ENCODE measurements at regions not wholly inside any gene's neighbourhood (a gene's known extent, or its start where the extent isn't known, plus 50 kb on each side); places are given as distances from the start of the nearest gene placed in this dataset.

DNA sequence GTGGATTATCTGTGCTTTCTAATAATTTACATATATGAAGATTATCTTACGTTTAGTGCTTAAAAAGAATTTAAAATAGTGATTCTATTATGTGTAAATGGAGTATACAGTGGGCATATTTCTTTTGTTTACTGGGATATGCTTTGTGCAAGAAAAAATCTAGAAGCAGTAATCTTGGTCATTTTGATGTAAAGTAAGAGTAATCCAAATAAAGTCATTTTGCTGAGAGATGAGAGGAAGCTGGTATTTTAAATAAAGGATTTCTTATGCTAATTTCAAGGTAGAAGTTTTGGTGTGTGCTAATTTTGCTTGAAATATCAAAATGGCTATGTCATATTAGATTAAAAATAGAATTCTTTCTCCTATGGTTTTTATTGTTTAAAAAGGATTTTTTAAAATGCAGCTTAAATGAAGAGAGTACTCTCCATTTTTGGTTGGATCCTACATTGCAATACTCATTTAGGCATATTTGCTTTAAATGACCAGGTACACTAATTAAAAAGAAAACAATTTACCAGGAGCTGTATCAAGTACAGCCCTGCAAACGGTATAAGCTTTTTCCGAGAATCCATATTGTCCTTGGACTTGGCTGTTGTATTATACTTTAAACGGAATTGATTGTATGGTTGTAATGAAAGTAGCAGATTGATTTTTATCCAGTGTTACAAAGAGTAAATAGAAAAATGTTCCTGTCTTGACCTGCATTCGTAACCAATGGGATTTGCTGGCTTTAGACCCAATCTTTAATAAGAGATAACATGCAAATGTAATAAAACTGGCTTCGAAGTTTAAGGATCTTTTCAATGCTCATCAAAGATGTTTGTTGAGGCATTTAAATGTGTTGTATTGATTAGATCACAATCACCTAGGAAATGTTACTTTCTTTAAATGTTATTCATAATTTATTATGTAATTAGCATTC is 574.7 kb downstream of the USP25 start:
- no peak for DNase-seq (ENCODE audit: low spot score)

DNA sequence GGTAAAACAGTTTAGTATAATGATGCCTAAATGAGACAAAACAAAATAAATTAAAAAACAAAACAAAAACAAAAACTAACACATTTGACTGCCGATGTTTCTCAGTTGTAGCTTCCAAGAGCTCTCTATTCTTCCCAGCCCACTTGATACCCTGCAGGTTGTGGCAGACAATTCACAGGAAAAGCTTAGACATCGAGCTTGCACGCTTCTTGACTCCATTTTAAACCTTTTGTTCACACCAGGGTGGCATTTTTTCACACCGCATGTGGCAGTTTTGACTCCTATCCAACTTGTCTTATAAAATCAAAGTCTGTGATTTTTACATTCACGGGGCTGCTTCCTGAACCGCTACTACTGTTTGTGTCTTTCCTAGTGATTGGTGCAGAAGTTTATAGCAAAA is 575.9 kb downstream of the USP25 start:
- no peak for DNase-seq (ENCODE audit: low spot score)

DNA sequence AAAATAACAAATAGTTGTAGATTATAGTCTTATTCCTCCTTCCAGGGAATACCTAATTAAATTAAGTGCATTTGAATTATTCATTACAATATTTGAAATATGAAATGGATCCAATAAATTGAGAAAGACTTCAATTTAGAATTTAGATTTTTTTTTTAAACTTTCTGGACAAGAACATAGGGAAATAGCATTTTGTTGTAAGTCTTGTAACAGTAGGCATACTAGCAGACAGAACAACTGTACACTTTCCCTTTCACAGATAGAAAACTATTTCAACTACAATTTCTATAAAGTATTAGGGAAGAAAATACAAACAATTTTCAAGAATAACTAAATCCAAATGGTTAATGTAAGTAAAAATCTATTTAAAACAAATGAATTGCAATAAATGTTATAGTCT is 577.5 kb downstream of the USP25 start:
- no peak for DNase-seq (ENCODE audit: low spot score)

DNA sequence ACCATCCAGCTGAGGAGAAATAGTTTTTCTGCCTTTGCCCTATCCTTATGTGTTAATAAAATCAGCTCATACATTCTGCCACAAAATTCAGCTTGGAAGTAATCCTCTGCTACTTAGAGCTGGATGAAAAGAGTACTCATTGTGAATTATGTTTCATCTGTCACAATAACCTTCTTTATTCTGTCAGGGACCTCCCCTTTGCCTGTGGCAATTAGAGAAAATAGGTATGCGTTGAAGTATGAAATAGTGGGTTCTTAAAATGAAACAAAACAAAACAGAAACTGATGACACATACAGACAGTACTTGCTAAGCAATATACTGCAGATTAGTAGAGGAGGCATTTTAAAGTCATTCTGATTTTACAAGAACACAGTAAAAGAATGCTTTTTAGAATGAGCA is 578.5 kb downstream of the USP25 start:
- peak; percentile 42 for DNase-seq (ENCODE audit: low spot score)

DNA sequence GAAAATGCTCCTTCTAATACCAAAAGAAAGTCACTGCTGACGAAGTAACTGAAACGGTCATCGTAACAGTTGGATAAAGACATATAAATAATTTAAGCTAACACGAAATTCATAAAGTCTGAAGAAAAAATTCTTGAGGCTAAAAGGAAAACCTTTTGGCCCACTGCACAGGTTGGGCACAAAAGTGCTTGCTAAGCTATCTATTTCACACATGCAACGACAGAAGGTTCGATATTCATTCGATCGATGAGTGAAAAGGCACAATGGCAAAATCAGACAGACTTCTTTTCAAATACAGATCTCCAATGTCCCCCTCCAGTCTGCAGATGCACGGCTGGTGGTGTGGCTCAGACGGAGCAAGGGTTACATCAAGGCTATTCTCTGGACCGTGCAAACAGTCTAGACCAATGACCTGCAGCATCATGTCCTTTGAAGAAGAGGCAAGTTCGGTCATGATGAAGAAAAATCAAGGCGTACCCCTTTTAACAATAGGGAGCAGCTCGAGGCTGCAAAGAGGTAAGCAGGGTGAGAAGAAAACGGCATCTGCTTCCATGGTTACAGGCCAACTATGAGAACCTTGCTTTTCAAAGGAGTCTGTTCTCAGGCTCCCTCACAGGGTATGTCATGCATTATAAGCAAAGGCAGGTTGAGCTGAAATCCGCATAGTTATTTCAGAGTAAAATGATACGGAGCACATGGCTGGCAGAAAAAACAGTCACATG is 579.6 kb downstream of the USP25 start:
- DNase-seq (ENCODE audit: low spot score): no peak

DNA sequence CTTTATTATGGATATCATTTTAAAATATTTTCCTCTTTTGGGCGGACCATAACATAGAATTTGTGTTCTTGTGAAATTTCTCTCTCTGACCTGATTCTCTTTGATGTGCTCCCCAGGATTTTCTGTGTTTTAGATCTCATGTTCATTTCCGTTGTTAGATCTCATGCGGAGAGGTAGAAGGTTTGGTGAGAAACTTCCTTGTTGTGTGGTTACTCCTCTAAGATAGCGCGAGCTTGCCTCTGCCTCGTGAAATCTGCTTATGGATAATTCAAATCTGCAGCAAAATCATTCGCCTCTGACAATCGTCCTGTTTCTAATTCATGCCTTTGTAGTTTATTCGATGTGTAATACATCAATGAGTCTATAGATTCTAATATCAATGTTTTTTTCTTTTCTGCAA is 580.4 kb downstream of the USP25 start:
- DNase-seq (ENCODE audit: low spot score): no peak

DNA sequence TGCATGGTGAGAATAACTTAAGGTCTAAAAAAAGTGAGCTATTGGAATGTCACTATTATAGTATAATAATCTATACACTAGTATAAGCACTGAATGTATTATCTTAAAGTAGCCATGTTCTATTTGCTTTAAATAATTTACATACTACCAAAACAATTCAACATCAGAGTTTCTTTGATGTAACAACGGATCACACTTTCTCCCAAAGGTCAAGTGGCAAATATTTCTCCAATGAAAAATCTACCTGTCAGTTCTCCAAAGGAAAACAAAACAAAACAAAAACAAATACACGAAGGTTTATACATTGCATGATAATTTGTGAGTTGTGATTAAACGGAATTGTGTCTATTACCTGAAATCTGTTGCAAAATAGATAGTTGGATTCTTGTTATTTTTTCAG is 581.4 kb downstream of the USP25 start:
- DNase-seq (ENCODE audit: low spot score): no peak

DNA sequence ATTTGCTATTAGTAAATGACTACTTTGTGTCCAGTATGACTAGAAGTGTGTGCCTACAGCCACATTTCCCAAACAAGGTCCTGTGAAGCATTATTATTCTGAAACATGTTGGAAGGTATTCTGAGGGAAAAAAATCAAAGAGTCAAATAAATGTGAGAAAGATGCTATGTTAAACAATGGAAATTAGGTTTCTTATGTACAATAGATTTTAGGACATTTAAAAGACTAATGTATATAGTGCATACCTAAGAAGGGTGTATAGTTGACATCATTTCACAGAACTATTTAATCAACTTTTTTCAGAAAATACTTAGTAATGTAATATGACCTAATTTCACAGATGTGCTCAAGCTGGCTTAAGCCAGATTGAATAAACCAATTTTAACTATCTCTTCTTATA is 582.5 kb downstream of the USP25 start:
- no peak for DNase-seq (ENCODE audit: low spot score)

DNA sequence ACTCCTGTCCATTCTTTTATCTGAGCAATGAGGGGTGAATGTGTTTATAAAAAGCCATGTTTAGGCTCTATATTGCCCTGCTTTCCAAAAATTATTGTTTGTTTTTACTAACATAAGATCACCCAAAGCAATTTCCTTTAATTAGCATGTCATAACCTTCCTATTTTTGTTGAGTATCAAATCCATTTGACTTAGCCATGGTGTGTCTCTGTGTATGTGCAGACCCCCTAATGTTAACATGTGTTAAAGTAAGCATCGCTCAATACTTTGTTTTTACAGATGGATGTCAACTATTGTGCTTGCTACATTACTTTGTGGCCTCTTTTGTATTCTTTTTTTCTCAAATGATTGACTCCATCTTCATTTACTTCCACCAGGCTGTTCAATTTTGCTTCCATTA is 585.4 kb downstream of the USP25 start:
- no peak for DNase-seq (ENCODE audit: low spot score)

DNA sequence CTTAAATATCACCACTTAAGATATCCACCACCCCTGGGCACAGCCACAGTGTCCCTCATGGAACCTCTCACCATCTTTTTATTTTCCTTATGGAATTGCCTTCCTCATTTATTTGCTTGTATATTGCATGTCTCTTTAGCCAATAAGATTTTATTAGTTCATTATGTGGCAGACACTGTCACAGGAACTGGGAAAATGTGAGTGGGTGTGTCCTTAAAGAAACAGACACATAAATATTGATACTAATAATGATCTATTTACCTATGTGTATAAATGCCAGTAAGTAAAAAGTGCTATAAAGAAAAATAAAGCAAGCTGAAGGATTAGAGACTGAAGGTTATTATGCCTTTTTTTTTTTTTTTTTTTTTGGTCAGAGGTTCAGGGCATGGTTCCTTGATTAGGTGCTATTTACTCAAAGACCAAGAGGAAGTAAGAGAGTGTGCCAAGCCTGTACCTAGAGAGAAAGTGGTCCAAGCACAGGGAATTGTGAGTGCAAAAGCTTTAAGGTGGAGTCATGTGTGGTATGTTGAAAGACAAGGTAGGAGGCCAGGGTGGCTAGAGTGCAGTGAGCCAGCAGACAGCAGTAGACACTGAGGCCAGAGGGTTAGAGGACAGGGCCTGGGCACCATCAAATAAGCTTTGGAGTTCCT is 589.0 kb downstream of the USP25 start:
- no peak for DNase-seq (ENCODE audit: low spot score)

DNA sequence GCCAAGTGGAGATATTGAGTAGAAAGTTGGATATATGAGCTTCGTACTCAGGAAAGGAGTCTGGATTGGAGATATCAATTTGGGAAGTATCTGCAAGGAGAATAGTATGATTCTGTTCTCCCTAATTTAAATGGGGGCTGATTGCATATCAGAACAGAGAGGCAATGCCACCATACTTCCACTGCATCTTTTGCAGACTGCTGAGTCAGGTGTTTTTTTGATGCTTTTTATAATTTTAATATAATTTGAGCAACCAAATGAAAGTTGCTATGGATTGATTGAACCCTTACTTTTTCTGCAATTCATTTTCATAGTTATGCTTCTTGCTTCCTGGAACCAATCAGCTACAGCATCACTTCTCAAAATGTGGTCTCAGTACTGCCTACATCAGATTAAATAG is 590.3 kb downstream of the USP25 start:
- no peak for DNase-seq (ENCODE audit: low spot score)

DNA sequence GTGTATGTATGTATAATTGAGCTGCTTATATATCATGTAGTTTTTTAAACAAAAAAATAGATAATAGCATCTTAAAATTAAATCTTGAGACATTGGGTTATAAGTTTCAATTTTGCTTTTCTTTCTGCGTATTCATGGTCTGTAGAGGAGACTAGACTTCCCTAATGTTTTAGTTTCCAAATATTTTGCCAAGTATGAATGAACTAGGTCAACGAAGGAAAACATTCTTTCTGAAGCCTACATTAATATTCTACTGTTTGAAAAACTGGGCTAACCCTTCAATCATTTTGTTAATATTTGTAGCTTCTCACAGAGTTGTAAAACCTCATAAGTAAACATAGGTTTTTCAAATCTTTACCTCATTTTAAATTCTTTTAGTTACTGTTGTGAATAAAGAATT is 592.7 kb downstream of the USP25 start:
- DNase-seq (ENCODE audit: low spot score): no peak

DNA sequence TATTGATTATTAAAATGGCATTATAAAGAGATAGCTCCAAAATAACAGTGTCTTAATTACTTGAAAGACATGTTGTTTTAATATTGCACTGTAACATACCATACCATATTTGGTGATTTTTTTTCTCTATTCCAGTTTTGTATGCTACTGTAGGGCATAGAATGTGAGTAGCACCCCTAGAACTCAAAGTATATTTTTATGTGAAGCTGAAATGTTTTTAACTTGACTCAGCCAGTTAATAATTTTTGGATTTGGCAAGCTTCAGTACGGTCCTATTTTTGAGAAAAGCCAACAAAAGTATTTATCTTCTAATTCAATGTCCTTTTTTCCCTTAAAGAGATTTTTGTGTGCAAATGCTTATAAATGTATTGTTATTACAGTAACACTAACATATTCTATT is 593.8 kb downstream of the USP25 start:
- DNase-seq (ENCODE audit: low spot score): no peak

DNA sequence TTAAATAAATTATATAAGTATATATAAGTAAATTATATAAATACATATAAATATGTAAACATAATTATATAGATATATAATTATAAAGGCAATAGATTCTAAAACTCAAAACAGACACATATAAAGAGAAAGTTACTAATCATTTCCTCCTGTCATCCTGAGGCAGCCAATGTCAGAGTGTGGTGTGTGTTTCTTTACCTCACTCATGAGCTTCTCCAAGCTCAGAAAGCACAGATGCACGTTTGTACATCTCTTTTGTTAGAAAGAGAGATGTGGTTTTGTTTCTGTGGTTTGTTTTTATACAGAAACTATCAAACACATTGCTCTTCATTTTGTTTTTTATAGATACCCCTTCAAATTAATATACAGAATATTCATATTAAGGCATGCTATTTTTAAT is 594.8 kb downstream of the USP25 start:
- no peak for DNase-seq (ENCODE audit: low spot score)

DNA sequence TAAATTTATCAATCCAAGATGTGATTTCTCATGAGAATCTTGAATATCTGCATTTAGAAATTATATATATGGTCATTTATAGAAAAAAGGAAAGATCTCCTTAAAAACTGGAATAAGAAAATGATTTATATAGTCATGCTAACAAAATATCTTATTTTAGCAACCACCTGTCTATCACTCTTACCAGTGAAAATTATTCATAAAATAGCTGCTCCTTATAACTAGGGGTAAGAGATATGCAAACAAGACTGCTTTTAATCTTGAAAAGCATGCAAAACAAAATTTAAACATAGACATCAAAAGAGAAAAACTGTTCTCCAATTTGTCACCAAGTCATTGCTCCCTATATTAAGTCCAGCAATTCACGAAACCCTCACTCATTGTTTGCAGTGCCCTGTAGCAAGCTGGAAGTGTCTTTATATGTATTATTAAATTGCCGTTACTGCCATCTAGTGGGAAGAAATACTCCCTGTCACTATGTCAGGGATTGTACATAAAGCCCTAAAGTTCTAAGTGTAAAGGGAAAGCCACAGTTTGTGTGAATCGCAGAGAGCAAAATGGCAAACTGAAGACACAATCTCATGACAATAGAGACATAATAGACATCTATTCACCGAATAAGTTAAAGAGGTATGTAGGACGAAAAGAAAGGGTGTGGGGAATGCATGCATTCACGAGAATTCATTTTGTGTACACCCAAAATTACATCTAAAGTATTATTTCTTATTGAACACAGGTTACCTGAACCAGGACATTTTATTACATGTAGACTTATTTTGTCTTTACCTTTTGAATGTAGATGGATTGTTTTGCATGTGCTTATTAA is 600.5 kb downstream of the USP25 start:
- peak; percentile 86 for DNase-seq (ENCODE audit: low spot score)

DNA sequence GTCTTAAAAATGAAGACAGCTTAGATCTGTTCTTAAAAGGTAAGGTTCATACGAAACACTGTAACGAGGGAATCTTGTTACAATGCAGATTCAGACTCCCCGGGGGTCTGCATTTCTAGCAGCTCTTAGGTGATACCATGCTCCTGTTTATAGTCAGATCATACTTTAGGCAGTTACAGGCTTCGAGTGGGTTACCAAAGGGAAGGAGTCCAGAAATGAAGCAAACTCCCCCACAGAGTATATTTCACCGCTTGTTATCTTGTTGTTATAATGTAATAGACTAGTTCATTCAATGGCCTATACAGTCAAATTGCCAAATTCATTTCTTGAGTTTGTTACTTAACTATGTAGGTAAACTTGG is 601.1 kb downstream of the USP25 start:
- DNase-seq (ENCODE audit: low spot score): no peak

DNA sequence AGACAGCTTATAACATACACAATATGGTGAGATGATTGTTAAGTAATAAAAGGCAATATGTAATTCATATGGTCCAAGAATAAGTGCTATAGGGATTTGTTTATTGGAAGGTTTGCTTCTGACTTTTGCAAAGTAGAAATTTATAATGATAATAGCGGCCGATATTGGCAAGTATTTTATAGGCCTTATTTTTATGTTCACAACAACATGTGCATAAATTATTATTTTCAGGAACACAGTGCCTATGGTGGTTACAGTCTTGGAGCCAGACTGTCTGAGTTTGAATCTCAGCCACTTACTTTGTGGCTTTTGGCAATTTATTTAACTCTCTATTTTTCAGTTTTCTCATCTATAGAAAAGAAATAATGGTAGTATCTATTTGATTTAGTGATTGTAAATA is 607.5 kb downstream of the USP25 start:
- no peak for DNase-seq (ENCODE audit: low spot score)

DNA sequence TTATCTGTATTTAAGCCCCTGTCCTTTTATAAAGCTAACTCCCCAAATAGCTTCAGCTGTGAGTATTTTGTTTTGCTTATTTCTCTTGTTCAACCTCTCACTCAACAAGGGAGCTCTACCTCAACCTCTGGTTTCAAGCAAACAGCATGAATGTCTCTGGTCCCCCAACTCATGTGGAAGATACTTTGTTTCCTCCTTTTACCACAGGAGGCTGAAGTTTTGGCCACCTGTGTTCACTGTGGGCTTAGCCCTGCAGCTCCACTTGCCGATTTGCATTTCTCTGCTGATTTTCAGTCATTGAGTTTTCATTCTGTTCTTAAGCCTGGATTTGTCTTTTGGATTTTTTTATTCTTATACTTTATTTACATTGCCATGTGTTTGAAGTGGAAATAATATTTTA is 613.1 kb downstream of the USP25 start:
- no peak for DNase-seq (ENCODE audit: low spot score)

DNA sequence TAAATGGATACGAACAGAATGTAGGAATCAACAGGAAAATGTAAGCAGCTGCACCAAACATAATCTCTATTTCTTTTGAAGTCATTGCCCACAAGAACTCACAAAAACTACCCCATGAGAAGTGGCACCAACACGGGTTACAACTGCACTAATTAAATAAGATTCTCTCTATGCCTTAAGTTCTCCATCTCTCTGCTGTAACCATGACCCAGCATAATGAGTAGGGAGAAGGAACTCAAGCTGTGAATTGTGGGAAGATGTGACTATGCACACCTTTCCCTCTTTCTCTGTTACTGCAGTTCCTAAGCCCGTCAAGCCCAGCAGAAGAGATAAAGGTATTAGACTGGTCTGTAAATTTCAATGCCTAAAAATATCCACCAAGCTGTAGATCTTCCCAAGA is 614.0 kb downstream of the USP25 start:
- no peak for DNase-seq (ENCODE audit: low spot score)

DNA sequence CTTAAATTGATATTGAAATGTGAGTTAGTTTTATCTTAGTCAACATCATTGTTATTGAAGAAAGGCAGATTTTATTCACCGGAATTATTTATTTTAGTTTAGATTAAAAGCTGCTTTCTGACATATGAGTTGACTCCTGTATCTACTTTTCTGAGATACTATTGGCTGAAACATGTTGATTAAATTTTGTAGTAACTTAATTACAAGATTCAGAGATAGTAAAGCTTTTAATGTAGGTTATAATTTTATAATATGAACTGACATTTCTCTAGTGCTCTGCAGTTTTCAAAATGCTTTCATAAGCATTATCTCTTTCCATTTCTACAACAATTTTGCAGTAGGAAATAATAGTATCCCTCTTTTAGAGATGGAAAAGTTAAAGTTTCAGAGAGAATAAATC is 616.0 kb downstream of the USP25 start:
- DNase-seq (ENCODE audit: low spot score): no peak

DNA sequence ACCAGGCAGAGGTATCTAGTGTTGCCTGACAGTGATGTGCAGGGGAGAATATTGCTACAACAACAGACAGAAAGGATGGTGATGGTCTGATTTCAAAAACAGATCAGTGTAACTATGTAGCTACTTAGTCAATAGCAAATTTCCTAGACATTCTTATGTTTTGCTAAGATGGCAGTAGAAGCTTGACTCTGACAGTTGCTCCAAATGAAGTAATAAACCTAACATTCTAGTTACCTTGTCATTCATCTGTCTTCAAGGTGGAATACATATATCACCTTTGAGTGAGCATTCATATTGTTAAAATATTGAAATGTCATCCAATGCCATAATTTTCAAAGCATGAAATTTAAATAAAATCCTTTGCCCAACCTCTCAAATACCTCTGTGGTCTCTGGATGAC is 617.4 kb downstream of the USP25 start:
- DNase-seq (ENCODE audit: low spot score): no peak

DNA sequence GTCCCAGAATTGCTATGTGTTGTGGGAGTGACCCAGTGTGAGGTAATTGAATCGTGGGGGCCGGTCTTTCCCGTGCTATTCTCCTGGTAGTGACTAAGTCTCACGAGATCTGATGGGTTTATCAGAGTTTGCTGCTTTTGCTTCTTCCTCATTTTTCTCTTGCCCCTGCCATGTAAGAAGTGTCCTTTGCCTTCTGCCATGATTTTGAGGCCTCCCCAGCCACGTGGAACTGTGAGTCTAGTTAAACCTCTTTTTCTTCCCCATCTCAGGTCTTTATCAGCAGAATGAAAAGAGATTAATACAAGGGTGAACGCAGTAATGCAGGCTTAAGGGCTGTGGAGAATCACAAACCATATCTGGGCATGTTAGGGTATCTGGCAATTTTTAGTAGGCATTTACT is 624.0 kb downstream of the USP25 start:
- peak; percentile 7 for DNase-seq (ENCODE audit: low spot score)
